GM18519 (cell line): ENCODE measurements at regions not wholly inside any gene's neighbourhood (a gene's known extent, or its start where the extent isn't known, plus 50 kb on each side); places are given as distances from the start of the nearest gene placed in this dataset.
"Not testable (repeated sequence)": the region's sequence is repeated elsewhere in the genome, so short reads cannot be mapped to it uniquely, and the experiment has no call there.

ENCODE experiments used
- ATAC-seq: cut with Tn5 transposase; IDR thresholded peaks from one replicate; pipeline ENCODE4 v1.9.1; 2021; ENCODE audit warnings: mild to moderate bottlenecking, moderate library complexity; ENCODE audit not compliant: unreplicated experiment, low FRiP score

DNA sequence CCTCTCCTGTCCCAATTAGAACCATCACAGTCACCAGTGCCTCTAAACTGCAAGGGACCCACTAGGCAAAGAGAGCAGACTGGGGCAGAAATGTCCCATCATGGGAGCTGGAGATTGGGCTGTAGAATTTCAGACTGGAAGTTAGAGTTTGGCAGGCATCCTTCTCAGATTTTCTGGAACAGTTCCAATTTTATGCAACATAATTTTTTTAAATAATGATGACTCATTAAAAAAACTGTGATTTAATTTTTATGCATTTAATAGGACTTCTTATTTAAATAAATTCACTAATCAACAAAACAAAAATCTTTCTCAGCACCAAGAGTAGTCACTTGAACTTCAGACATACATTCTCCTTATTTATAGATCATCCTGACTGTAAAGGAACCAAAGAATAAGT is 84.6 kb upstream of the SLC7A14 start:
- ATAC-seq = no peak

DNA sequence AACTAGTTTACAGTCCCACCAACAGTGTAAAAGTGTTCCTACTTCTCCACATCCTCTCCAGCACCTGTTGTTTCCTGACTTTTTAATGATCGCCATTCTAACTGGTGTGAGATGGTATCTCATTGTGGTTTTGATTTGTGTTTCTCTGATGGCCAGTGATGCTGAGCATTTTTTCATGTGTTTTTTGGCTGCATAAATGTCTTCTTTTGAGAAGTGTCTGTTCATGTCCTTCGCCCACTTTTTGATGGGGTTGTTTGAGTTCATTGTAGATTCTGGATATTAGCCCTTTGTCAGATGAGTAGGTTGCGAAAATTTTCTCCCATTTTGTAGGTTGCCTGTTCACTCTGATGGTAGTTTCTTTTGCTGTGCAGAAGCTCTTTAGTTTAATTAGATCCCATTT is 77.1 kb upstream of the SLC7A14 start:
- ATAC-seq = not testable (repeated sequence)

DNA sequence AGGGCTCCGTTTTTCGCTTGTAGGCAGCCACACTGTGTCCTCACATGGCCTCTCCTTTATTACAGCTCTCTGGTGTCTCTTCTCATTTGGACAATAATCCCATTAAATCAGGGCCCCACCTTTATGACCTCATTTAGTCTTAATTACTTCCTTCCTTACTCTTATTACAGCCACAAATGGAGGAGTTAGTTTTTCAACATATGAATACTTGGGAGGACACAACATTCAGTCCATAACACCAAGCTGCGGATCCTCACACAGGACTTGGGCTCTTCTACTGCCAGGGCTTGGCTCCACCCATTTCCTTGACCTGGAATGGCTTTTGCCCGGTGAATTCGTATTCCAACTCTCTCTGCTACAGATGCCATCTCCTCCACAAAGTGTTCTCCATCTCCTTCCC is 74.3 kb upstream of the SLC7A14 start:
- ATAC-seq = no peak

DNA sequence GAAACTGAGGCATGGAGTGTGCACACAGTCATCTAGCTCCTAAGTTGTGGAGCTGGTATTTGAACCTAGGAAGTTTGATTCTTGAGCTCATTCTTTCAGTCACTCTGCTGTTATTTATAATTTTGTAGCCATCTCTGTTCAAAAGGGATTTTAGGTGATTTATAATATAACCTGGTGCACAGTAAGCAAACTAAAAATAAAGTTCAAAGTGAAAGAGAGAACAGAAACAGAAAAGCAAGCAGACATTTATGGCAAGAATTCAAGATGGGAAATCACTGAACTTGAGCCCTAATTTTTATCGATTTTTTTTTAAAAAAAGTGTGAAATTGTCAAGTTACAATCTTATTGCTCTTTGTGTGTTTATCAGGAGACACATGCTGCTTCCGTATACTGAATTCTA is 71.4 kb upstream of the SLC7A14 start:
- no peak for ATAC-seq

DNA sequence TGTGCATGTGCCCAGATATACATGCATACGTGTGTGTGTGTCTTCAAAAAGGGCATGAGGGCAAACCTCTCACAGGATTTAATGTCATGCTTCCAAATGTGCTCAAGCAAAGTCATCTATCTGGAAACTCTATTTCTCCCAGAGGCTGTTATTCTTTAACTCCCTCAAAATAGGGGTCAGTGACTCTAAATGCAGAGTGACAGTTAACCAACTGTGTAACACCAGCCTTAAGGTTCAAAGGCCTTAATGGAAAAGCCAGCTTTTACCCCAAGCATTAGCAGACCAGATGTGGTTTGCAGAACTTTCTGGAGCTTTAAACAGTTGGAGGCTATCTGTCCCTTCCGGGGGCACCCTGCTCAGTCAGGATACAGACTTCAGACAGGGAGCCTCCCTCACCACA is 70.4 kb upstream of the SLC7A14 start:
- no peak for ATAC-seq

DNA sequence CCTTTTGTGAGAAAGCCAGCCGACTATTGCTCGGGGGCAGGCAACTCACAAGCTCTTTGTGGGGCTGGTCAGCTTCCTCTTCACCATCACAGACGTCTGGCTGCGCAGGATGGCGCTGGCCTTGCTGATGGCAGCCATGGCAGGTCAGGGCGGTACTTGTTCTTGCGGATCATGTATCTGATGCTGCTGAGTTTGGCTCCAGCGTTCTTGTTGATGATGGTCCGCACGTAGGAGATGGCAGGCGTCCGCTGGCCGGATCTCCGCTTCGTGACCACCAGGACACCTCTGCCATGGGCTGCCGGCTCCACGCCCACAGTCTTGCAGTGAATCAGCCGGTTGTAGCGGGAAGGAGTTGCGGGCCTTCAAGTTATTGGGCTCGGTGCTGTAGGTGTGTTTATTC is 67.9 kb upstream of the SLC7A14 start:
- ATAC-seq = no peak

DNA sequence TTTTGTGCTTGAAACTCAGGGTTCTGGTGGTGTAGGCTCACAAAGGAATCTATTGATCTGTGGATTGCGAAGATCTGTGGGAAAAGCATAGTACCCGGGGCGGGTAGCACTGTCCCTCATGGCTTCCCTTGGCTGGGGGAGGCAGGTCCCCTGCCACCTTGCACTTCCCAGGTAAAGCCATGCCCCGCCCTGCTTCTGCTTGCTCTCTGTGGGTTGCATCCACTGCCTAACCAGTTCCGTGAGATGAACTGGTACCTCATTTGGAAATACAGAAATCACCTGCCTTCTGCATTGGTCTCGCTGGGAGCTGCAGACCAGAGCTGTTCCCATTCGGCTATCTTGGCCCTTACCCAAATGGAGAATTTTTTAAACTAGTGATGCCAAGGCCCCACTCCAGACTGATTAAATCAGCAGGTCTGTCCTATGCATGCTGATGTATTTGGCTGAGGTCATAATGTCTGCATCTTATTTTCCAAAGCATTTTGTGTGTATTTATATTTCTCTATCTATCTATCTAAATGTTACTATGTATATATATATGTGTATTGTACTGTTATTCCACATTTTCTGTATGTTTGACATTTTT is 65.5 kb upstream of the SLC7A14 start:
- ATAC-seq = no peak

DNA sequence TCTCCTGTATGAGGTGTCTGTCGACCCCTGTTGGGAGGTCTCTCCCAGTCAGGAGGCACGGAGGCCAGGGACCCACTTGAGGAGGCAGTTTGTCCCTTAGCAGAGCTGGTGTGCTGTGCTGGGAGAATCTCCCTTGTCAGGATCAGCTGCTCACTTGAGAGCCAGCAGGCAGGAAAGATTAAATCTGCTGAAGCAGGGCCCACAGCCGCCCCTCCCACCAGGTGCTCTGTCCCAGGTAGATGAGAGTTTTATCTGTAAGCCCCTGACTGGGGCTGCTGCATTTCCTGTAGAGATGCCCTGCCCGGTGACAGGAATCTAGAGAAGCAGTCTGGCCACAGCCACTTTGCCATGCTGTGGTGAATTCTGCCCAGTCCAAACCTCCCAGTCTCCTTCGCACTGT is 64.7 kb upstream of the SLC7A14 start:
- ATAC-seq = not testable (repeated sequence)

DNA sequence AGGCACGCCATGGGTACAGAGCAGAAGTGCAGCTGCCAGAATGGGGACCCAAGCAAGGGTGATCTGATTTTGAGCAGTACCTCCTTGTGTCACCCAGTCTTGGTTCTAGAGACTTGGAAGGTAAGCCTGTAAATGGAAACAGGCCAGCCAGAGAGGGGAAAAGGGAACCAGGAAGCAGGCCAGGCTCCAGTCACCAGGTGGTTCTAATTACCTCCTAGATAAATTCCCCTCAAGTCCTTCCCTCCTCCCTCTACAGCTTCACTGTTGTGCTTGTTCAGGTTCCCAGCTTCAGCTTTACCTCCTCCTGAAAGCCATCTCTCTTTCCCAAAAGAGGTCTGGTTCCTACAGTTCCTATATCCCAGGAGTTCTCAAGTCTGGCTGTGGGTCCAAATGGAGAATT is 58.8 kb upstream of the SLC7A14 start:
- ATAC-seq = no peak

DNA sequence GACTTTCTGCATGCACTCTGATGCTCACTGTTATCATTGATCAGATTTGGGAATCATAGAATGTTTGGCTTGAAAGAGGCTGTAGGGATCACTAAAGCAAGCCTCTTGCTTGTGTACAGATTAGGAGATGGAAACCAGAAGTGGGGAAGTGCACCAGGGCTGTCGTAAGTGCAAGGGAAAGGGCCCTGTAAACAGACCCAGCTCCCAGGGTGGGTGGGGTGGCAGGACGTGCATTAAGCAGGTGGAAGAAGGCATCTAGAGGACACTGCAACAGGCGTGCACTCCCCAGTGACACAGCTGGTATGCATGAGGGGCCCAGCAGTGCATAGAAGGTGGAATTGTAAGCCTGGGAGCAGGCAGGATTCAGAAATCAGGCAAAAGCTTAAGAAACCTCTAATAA is 58.0 kb upstream of the SLC7A14 start:
- ATAC-seq = no peak

DNA sequence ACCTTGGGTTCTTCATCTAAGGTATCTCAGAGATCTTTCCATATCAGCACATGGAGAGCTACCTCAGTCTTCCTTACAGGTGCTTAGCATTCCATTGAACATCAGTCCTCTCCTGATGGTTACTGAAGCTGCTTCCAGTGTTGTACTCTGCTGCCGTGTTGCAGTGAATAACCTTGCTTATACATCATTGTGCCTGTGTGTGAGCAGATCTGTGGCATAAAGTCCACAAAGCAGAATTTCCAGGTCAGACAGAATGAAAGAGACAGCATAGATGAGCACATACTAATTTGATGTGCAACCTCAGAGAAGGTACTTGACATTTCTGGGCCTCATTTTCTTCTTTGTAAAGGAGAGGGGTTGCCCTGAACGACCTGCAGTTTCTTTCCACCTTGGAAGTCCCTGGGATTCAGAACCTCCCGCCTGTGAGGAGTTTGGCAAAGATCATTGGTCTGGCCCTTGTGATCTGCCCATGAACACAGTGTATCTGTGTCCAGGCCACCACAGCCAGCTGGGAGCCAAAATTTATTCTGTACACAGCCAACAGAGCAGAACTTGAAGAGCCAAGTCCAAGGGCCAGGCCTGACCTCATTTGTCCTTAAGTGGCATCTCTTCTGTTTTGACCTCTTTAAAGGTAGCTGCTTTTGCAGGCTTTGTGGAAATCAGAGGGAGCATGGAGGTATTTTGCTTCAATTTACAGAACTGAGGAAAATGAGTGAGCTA is 57.2 kb upstream of the SLC7A14 start:
- no peak for ATAC-seq

DNA sequence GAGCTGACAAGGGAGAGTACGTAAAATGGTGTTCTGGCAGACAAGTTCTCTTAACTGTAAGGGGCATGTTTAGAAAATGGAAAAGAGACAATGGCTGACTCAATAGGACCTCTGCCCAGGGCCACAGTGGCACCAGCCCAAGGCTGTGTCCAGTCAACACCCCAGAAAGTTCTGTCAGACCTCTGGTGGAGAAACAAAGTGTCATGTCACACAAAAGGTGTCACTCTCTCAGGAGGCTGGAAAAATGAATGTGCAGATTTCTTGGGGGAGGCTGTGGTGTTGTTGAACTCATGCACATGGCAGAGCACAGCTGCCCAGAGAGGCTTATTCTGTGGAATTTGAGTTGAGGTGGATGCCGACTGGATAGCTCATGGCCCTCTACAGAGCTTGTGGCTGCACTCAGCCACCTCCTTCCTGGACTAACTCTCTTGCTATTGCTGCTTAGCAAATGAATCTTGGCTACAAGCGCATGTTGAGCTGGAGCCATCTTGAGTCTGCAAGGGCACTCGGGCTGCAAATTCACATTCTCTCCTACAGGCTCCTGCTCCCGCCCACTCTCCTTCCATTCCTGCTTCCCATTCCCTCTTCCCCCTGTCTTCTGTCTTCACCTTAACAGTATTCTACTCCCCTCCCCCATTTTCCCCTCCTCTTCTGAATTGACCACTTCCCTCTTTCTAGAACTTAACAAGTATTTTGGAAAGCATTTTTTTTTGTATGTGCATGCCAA is 55.8 kb upstream of the SLC7A14 start:
- ATAC-seq = no peak

DNA sequence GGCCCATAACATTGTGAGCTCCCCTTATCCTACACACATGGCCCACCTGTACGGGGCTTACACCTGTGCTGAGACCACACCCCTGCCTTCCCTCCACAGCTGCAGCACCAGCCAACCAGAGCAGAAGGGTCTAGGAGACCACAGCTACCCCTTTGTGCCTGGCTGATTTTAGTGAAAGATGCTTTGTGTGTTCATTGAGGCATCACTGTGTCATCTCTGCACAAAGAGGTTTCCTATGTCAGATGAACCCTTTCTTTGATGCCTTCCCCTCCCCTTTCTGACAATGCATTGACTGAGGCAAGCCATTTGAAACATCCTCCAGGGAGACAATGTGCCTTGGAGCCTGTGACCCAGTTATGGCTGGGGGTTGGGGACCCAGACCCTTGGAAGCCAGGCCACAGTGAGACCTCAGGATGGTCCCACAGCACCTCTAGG is 54.9 kb upstream of the SLC7A14 start:
- no peak for ATAC-seq

DNA sequence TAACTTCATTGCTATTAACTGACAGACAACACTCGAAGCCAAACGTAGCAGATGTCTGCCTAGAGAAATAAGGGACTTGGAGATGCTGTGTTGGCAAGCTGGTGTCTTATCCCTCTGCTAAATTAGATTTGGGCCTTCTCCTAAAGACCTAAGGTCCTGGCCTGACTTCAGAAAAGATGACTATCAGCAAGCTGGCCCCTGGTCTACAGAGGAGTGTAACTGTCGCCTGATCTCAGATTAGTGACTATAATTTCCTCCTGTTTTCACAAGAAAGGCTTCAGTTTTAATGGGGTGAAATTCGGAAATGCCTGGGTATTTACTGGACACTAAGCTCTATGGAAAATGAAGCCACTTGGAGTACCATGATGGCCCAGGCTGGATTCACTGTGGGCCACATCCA is 53.1 kb upstream of the SLC7A14 start:
- ATAC-seq = no peak

DNA sequence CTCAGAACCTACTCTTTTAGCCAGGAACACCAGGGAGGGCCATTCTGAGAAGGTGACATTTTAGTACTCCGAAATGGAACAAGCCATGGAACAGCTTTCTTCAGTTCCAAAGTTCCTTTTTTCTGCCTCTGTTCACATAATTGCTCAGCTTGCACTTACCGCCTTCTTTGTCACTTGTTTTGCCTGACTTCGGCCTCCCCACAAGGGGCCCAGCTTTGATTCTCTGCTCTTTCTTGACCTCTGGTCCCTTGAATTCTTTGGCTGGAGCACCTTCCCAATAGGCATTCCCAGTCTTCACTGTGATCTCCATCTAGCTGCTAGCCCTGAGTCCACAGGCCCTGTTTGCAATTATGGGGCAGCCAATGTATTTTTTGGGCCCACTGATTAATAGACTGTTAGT is 51.4 kb upstream of the SLC7A14 start:
- ATAC-seq = no peak

DNA sequence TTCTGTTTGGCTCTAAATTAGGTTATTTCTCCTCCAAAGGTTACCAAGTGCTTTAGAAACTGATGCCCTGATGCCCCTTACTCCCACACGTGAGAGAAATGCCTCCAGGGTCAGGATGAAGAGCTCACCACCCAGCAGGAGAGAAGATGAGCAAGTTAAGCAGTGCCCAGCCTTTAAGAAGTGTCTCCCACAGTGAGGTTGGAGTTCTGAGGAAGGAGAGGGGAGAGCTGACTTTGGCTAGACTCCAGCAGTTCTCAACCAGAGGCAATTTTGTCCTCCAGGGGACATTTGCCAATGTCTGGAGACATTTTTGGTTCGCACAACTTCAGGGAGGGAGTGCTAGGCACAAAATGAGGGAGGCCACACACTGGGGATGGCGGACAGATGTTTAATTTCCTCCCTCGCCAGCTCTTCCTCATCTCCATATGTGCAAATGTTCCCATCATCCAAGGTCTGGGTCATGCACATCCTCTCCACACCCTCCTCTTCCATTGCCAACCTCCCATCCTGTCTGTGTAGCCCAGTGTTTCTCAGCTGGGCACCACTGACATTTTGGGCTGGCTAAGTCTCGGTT is 50.6 kb upstream of the SLC7A14 start:
- ATAC-seq = no peak
